Stimulated activated CD8-positive, alpha-beta memory T cell treated with anti-CD3 and anti-CD28 coated beads, Interleukin-15, amount 100 ng/mL, for 24 hours (primary cell): ENCODE measurements at regions not wholly inside any gene's neighbourhood (a gene's known extent, or its start where the extent isn't known, plus 50 kb on each side); places are given as distances from the start of the nearest gene placed in this dataset.
A peak's percentile ranks its signal among the peaks of the same experiment; 100 is the strongest.
"Not testable (repeated sequence)": the region's sequence is repeated elsewhere in the genome, so short reads cannot be mapped to it uniquely, and the experiment has no call there.

Experiments
- DNase-seq: peaks from one replicate; pipeline ENCODE4 v3.0.0-alpha.2; 2020; ENCODE audit warnings: low read depth

GRCh38 chr13:31385540-31385939 is 185.8 kb downstream of the B3GLCT start:
- no peak for DNase-seq

- DNase-seq = no peak
Measured at GRCh38 chr13:31394506-31394905, 194.7 kb downstream of the B3GLCT start.

- DNase-seq = no peak
Measured at GRCh38 chr13:31395090-31395489, 195.3 kb downstream of the B3GLCT start.

DNA sequence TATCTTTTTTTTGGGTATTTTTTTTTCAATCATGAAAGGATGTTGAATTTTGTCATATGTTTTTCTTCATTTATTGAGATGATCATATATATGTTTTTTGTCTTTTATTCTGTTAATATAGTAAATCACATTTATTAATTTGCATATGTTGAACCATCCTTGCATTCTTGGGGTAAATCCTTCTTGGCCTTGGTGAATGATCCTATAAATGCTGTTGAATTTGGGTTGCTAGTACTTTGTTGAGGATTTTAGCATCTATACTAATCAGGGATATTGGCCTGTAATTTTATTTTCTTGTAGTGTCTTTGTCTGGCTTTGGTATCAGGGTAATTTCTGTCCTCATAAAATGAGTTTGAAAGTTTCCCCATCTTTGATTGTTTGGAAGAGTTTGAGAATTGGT is 199.9 kb downstream of the B3GLCT start:
- DNase-seq = no peak

- DNase-seq = not testable (repeated sequence)
Measured at GRCh38 chr13:31403711-31404110, 203.9 kb downstream of the B3GLCT start.

DNA sequence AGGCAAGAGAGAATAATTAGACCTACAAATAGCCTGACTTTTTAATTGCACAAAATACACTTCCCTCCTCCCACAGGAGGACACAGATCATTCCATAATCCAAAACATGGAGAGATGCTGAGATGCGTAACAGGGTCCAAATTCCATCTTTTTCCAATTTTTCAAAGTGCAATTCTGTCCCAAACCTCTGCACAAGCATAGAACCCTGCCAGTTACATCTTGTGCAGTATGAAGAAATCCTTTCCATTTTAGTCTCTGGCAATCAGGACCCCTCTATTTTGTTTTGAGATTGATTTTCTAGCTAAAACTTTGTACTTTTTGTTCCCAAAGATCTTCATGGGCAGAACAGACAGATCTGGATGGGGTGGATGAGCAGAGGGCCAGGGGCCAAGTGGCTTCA is 209.2 kb downstream of the B3GLCT start:
- DNase-seq = no peak

DNA sequence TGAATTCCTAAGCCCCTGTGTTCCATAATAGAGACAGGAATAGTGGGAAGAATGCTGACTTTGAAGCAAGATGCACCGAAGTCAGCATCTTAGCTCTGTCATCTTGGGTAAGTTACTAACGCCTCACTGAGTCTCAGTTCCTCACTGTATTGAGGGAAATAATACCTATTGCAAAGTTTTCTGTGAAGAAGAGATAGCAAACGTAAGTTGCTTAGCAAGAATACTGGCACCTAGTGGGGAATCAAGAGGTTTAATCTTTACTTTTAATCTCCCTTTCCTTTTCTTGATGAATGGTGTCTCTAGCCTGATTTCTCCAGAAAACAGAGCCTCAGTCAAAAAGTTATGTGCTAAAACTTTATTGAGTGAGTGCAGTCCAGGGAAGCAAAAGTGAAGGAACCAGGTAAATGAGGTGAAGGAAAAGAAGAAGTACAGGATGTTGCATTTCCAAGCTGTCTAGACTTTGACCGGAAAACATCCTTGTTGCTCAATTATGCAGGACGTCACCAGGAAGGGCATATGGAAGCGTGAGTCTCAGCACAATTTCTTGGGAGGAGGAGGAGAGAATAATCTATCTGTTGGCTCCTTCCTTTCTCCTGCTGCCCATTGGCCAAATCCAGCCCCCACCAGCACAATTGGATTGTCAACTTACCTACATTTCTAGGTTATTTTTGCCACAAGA is 210.0 kb downstream of the B3GLCT start:
- DNase-seq = no peak

DNA sequence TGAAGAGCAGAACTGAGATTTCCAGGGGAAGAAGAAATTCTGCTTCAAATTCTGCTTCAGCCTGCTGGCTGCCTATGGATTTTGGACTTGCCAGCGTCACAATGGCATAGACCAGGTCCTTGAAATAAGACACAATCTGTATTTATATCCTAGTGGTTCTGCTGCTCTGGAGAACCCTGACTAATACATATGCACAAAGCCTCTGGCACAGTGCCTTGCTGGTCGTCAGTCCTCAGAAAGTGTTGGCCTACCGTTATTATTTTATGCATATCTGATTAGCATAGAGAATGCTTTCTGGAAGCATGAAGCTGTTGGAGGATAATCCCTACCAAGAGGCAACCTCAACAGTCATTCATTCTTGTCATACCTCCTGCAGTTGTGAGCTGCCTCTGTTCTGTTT is 213.7 kb downstream of the B3GLCT start:
- DNase-seq = no peak

DNA sequence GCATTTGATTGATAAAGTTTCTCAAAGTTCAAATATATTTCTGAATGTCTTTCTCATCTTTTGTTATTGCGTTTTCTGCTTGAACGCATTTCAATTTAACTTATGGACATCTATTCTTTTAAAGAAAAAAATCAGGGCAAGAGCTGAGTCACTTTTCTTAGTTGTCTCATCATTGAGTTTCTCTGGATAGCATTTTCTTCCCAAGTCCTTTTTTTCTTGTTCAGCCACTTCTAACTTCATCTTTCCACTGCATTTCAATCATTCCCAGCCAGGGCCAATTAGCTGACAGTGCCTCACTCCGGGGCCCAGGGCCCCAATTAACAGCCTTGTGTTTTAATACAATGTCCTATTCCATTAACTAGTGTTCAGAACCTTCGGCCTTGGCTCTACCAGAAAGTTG is 216.3 kb downstream of the B3GLCT start:
- no peak for DNase-seq

DNA sequence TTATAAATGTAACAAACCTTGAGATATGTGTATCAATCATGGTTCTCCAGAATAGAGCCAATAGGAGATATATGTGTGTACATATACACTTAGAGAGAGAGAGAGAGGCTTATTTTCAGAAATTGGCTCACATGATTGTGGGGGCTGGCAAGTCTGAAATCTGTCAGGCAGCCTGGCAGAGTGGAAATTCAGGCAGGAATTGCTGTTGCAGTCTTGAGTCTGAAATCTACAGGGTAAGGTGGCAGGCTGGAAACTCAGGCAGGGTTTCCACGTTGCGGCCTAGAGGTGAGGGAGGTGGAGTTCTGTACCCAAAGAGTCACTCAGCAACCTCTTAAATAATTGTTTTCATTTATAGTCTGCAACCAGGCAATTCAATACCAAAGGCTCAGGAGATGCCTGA is 218.4 kb downstream of the B3GLCT start:
- no peak for DNase-seq

GRCh38 chr13:31421756-31422155 is 222.0 kb downstream of the B3GLCT start:
- no peak for DNase-seq

GRCh38 chr13:31424130-31424729 is 224.5 kb downstream of the B3GLCT start:
- peak; percentile 4 for DNase-seq

GRCh38 chr13:31426395-31426794 is 226.6 kb downstream of the B3GLCT start:
- DNase-seq = no peak

DNA sequence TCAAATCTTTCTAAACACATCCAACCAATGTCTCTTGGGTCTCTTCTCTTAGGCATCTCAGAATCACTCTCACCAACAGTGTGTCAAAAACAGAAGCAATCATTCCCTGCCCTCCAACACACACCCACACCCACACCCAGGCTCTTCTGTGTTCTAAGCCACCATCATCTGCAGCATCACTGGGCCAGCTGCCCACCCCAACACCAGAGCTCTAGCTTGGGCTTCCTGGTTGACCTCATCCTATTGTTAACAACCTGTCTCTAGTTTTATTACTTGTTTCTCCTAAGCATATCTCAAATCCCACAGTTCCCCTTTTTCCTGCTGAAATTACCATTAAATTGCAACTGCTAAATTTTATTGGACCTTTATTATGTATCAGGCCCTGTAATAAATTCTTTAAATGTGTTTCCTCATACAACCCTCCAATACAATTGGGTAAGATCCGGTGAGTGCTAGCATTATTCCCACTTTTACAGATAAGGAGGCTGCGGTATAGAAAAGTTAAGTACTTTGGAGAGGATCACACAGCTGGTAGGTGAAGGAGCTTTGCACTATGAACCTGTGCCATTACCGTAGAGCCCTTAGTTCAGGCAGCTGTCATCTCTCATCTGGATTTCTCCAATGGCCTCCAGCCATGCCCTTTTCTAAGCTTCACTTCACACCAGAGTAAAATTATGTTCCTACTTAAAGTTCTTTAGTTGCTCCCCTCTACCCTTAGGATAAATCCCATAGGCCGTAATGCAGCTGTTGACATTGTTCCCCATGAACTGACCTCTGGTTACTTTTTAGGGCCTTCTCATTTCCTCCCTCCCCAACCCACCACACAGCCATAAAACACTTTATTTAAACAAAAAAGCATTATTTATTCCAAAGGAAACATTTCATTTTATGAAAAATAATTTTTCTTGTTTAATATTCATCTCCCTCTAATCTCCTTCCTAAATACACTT is 227.7 kb downstream of the B3GLCT start:
- DNase-seq = no peak

GRCh38 chr13:31431722-31432137 is 232.0 kb downstream of the B3GLCT start:
- DNase-seq = peak; percentile 12

DNA sequence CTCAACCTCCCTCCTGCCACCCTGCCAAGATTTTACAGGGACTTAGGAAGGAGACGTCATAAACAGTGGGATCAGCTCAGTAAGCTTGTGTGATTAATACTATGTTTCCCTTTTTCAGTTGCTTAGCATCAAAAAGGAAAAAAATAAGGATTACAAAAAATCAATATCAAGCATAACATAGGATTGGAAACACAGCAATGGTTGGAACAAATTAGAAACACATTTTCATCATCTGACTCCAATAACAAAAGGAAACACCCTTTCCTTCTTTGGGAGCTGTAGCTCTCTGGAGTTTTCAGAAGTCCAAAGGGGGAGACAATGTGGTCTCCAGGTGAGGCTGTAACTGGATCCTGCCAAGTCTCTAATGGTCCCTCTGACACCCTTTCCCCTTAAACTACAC is 233.4 kb downstream of the B3GLCT start:
- no peak for DNase-seq

GRCh38 chr13:31433746-31434145 is 234.0 kb downstream of the B3GLCT start:
- DNase-seq = no peak

DNA sequence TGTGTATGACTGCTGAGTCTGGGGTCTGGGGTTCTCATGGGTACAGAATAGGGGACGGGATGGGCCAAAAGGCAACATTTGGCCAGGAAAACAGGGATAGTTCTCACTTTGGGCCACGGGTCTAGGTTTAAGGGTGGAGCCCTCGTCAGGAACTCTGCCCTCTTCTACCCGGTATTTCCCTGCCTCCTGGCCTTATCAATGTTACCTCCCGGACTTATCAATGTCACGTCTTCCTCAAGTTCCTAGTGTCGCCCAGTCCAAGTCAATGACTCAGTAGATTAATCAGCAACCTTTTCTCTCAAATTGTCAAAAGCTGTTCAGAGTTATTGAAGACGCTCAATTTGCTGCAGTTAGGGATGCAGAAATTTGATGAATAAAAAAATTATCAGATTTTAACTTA is 234.8 kb downstream of the B3GLCT start:
- no peak for DNase-seq

DNA sequence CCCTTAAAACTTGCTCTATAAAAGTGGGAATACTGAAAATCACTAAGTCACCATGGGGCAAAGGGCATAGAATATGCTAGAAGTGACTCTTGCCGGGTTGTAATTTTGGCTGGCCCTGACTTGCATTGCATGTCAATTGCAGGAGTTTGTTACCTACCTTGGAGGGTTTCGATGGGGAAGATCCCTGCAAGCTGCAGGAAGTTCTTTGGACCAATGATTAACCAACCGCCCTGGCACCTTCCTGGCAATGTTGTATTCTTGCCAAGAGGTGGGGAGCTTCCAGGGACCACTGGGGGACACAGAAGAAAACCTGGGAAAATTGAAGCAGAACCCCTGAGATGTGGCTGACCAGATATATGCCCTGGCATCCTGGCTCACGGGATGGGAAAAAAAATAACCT is 235.8 kb downstream of the B3GLCT start:
- DNase-seq = no peak

GRCh38 chr13:31436478-31436877 is 236.7 kb downstream of the B3GLCT start:
- no peak for DNase-seq

GRCh38 chr13:31437975-31438374 is 238.2 kb downstream of the B3GLCT start:
- DNase-seq = no peak

GRCh38 chr13:31440132-31440531 is 240.4 kb downstream of the B3GLCT start:
- no peak for DNase-seq
